Fibroblast of lung (primary cell): ENCODE measurements at regions not wholly inside any gene's neighbourhood (a gene's known extent, or its start where the extent isn't known, plus 50 kb on each side); places are given as distances from the start of the nearest gene placed in this dataset.

Experiments
- DNase-seq, 2 donors: peaks; one replicate each; pipeline versions ENCODE4 v3.0.0 to v3.0.0-alpha.2; 2010; ENCODE audit warnings: low read depth in 2 of 2
- H2AFZ ChIP-seq: 2 replicates; pipeline ENCODE4 v1.5.1; 2012; ENCODE audit warnings: low read length, control low read depth, inconsistent platforms
- H3K27ac ChIP-seq: 2 replicates; pipeline ENCODE4 v1.5.1; 2011; ENCODE audit warnings: low read length, control low read depth; ENCODE audit not compliant: insufficient read depth
- H3K27me3 ChIP-seq: 2 replicates; pipeline ENCODE4 v1.5.1; 2011; ENCODE audit warnings: mild to moderate bottlenecking, low read length; ENCODE audit not compliant: control insufficient read depth, insufficient read depth
- H3K36me3 ChIP-seq: 2 replicates; pipeline ENCODE4 v1.5.1; 2011; ENCODE audit warnings: low read length; ENCODE audit not compliant: control insufficient read depth, insufficient read depth
- H3K4me1 ChIP-seq: 2 replicates; pipeline ENCODE4 v1.5.1; 2011; ENCODE audit warnings: low read length; ENCODE audit not compliant: control insufficient read depth, insufficient read depth; ENCODE audit errors: extremely low read depth
- H3K4me2 ChIP-seq: 2 replicates; pipeline ENCODE4 v1.5.1; 2011; ENCODE audit warnings: low read length, control low read depth; ENCODE audit not compliant: insufficient read depth; ENCODE audit errors: extremely low read depth
- H3K4me3 ChIP-seq, 4 experiments: fragments of 200-600 bp in 1 of 4; sonication (generic) in 1 of 4; replicated peaks in 1 of 4; 2 replicates each; pipeline ENCODE4 v1.5.1; 2011 to 2016; ENCODE audit warnings: low read length in 4 of 4, low read depth in 3 of 4, mild to moderate bottlenecking in 3 of 4, control low read depth in 2 of 4, inconsistent platforms in 1 of 4, mixed read lengths in 1 of 4; ENCODE audit not compliant: insufficient read depth in 1 of 4; ENCODE audit errors: control extremely low read depth in 1 of 4
- H3K79me2 ChIP-seq: 2 replicates; pipeline ENCODE4 v1.5.1; 2012; ENCODE audit warnings: mild to moderate bottlenecking, low read length, inconsistent platforms; ENCODE audit not compliant: control insufficient read depth, insufficient read depth
- H3K9ac ChIP-seq: 2 replicates; pipeline ENCODE4 v1.5.1; 2011; ENCODE audit warnings: mild to moderate bottlenecking, low read length, control low read depth; ENCODE audit not compliant: insufficient read depth
- H3K9me3 ChIP-seq: 2 replicates; pipeline ENCODE4 v1.5.1; 2012; ENCODE audit warnings: low read depth, low read length; ENCODE audit not compliant: control insufficient read depth, insufficient read depth
- H4K20me1 ChIP-seq: 2 replicates; pipeline ENCODE4 v1.5.1; 2011; ENCODE audit warnings: low read length; ENCODE audit not compliant: control insufficient read depth, insufficient read depth; ENCODE audit errors: extremely low read depth
- CTCF ChIP-seq, 2 donors: IDR thresholded peaks in 1 of 2; conservative IDR thresholded peaks in 1 of 2; 1 replicate in 1 of 2; 2 replicates in 1 of 2; pipeline ENCODE4 v1.5.1; 2011 to 2012; ENCODE audit warnings: low read length in 2 of 2, control low read depth in 1 of 2, inconsistent platforms in 1 of 2, low read depth in 1 of 2, mild to moderate bottlenecking in 1 of 2
- EZH2 ChIP-seq: IDR thresholded peaks from 2 replicates; pipeline ENCODE4 v1.5.1; 2012; ENCODE audit warnings: low read length, control low read depth, mild to moderate bottlenecking; ENCODE audit errors: missing control alignments

DNA sequence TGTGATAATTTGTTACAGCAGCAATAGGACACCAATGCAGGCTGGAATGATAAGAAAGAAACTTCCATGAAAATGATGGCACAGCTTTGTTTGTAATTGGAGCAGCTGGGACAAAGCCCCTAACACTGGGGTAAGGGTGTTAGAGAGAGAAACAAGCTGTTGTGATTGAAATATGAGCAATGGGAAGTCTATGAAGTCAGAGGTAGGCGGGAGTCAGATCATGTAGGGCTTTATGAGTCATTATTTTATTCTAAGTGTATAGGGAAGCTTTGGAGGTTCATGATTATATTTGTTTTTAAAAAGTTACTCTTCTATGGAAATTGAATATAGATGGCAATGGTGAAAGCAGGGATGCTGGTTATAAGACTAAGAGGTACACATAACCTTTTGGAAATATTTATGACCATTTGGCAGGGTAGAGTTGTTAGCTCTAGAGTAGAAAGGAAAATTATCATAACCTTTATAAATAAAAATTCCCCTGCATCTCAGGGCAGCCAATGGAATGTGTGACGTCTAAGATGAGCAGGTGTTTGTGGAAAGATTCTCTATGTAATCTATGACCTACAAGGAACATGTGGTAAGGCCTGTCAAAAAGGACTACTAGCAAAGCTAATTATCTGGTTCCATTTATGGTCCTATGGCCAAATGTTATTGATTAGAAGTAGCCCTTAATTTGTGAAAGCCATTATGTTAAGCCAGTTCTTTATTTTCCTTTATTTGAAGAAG is 85.6 kb downstream of the KCNJ2 start:
- H3K9me3 ChIP-seq, result no peaks in the 10 kb centered on the region
- TF ChIP-seq EZH2 (no peak), CTCF (conservative IDR thresholded peaks at IDR 0.05 in 1 of 2, IDR thresholded peaks at IDR 0.05 in 1 of 2; ENCODE audit: low read depth in 1 of 2, low read length in 2 of 2) (no peak)
- no peak overlapping the region for H3K4me2 ChIP-seq
- no peak overlapping the region for H3K27ac ChIP-seq
- no peak overlapping the region for H2AFZ ChIP-seq
- H3K4me1 ChIP-seq, result no peaks in the 10 kb centered on the region
- no peaks in the 10 kb centered on the region for H3K27me3 ChIP-seq
- H3K4me3 ChIP-seq, result no peak overlapping the region
- DNase-seq, result peak; percentile 58 to 91
- no peaks in the 10 kb centered on the region for H3K79me2 ChIP-seq
- no peaks in the 10 kb centered on the region for H3K36me3 ChIP-seq
- no peak overlapping the region for H3K9ac ChIP-seq
- H4K20me1 ChIP-seq, result no peaks in the 10 kb centered on the region

DNA sequence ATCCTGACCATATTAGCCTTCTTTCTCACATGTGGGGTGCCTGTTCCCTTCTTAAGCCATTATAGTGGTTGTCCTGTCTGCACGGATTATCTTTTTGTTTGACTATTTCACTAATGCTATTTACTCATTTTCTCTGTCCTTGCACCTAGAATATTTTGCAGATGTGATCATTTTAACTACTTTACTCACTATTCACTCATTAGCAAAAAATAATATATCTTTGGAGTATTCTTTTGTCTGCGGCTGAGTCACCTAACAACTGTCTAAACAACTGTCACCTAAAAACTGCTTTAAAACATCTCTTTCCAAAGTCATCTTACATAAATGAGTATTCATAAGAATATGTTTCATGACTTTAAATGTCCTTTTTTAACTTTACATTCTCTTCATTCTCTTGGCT is 87.4 kb downstream of the KCNJ2 start:
- Histone ChIP-seq H3K4me3 (no peak overlapping the region), H3K9ac (no peak overlapping the region), H3K27ac (no peak overlapping the region), H3K36me3 (no peaks in the 10 kb centered on the region), H2AFZ (no peak overlapping the region), H4K20me1 (no peaks in the 10 kb centered on the region), H3K27me3 (no peaks in the 10 kb centered on the region), H3K4me2 (no peak overlapping the region), H3K9me3 (no peaks in the 10 kb centered on the region), H3K4me1 (no peaks in the 10 kb centered on the region), H3K79me2 (no peaks in the 10 kb centered on the region)
- DNase-seq, result peak in 1 of 2 donors; percentile 63
- TF ChIP-seq EZH2 (no peak), CTCF (conservative IDR thresholded peaks at IDR 0.05 in 1 of 2, IDR thresholded peaks at IDR 0.05 in 1 of 2; ENCODE audit: low read depth in 1 of 2, low read length in 2 of 2) (no peak)

DNA sequence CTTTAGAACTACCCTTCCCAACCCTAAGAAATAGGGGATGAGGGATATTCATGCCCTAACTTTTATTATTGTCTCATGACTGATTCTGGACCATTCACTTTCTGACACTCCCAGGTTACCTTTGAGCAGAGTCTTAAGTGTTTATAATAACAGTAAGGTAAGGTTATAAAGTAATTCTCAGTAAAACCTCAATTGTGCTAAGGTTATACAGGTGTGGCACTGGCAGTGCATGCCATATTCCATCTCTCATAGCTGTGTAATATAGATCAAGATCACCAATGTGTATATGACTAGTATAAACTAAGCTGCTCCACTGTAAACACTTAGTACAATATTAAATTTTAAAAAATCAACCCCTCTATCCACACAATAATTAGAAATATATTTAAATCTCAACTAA is 89.1 kb downstream of the KCNJ2 start:
- Histone ChIP-seq H3K27me3 (no peaks in the 10 kb centered on the region), H3K9me3 (no peaks in the 10 kb centered on the region), H3K4me3 (no peak overlapping the region), H2AFZ (no peak overlapping the region), H3K79me2 (no peaks in the 10 kb centered on the region), H4K20me1 (no peaks in the 10 kb centered on the region), H3K27ac (no peak overlapping the region), H3K36me3 (no peaks in the 10 kb centered on the region), H3K9ac (no peak overlapping the region), H3K4me1 (no peaks in the 10 kb centered on the region), H3K4me2 (no peak overlapping the region)
- no peak for DNase-seq
- no peak for TF ChIP-seq EZH2
- no peak for TF ChIP-seq CTCF (conservative IDR thresholded peaks at IDR 0.05 in 1 of 2, IDR thresholded peaks at IDR 0.05 in 1 of 2; ENCODE audit: low read depth in 1 of 2, low read length in 2 of 2)
